WTC11 (cell line): ENCODE measurements at regions not wholly inside any gene's neighbourhood (a gene's known extent, or its start where the extent isn't known, plus 50 kb on each side); places are given as distances from the start of the nearest gene placed in this dataset.

Experiments
- ATAC-seq: fragments of 200-7000 bp; cut with Tn5 transposase; 2 replicates; pipeline ENCODE4 v1.10.0; 2021; ENCODE audit warnings: mild to moderate bottlenecking, moderate library complexity
- CTCF ChIA-PET: fragments of 300-600 bp; sonication (Branson Sonifier 250); formaldehyde crosslinking; loops from one replicate; lab custom pipeline; 2021; ENCODE audit warnings: antibody characterized with exemption; lab: Charles Lee
- POLR2A ChIA-PET: fragments of 350-600 bp; sonication (Branson Sonifier 250); formaldehyde crosslinking; loops from one replicate; lab custom pipeline; 2021; ENCODE audit warnings: antibody characterized with exemption; lab: Charles Lee
- DNase-seq: peaks from one replicate; pipeline ENCODE4 v3.0.0; 2021; ENCODE audit warnings: low spot score
- H3K27ac Mint-ChIP-seq: 2 replicates; pipeline ENCODE4 v1.8.0; 2021; ENCODE audit warnings: mixed read lengths
- H3K27me3 Mint-ChIP-seq: 2 replicates; pipeline ENCODE4 v1.8.0; 2021; ENCODE audit warnings: low read depth, mild to moderate bottlenecking, moderate library complexity, mixed read lengths
- H3K36me3 Mint-ChIP-seq: 2 replicates; pipeline ENCODE4 v1.8.0; 2021; ENCODE audit warnings: mixed read lengths
- H3K4me1 Mint-ChIP-seq: 2 replicates; pipeline ENCODE4 v1.8.0; 2022; ENCODE audit warnings: mixed read lengths
- H3K4me3 Mint-ChIP-seq: 2 replicates; pipeline ENCODE4 v1.8.0; 2021; ENCODE audit warnings: mild to moderate bottlenecking, moderate library complexity, mixed read lengths
- H3K9me3 Mint-ChIP-seq: 2 replicates; pipeline ENCODE4 v1.8.0; 2021; ENCODE audit warnings: mixed read lengths
- ATF6 ChIP-seq: sonication (generic); formaldehyde crosslinking; IDR thresholded peaks from 2 replicates; pipeline ENCODE4 v1.8.1; 2023; ENCODE audit warnings: mild to moderate bottlenecking, missing genetic modification reagents
- CTCF ChIP-seq: fragments of 200-600 bp; IDR thresholded peaks from 2 replicates; pipeline ENCODE4 v1.8.0; 2022; ENCODE audit warnings: antibody characterized with exemption
- E2F1 ChIP-seq: sonication (generic); formaldehyde crosslinking; IDR thresholded peaks from 2 replicates; pipeline ENCODE4 v1.8.0; 2022; ENCODE audit warnings: mild to moderate bottlenecking, missing genetic modification reagents
- FOXJ3 ChIP-seq: sonication (generic); formaldehyde crosslinking; IDR thresholded peaks from 2 replicates; pipeline ENCODE4 v1.9.0; 2021; ENCODE audit warnings: missing genetic modification reagents, mild to moderate bottlenecking, borderline replicate concordance
- FOXP4 ChIP-seq: sonication (generic); formaldehyde crosslinking; IDR thresholded peaks from 2 replicates; pipeline ENCODE4 v1.8.0; 2022; ENCODE audit warnings: mild to moderate bottlenecking, missing genetic modification reagents
- JUN ChIP-seq: sonication (generic); formaldehyde crosslinking; IDR thresholded peaks from 2 replicates; pipeline ENCODE4 v1.8.0; 2023; ENCODE audit warnings: mild to moderate bottlenecking, missing genetic modification reagents
- KAT7 ChIP-seq: sonication (generic); formaldehyde crosslinking; IDR thresholded peaks from 2 replicates; pipeline ENCODE4 v1.8.1; 2023; ENCODE audit warnings: missing genetic modification reagents, mild to moderate bottlenecking, borderline replicate concordance
- MAX ChIP-seq: sonication (generic); formaldehyde crosslinking; IDR thresholded peaks from 2 replicates; pipeline ENCODE4 v1.8.0; 2022; ENCODE audit warnings: mild to moderate bottlenecking, missing genetic modification reagents
- MYBL2 ChIP-seq: sonication (generic); formaldehyde crosslinking; IDR thresholded peaks from 2 replicates; pipeline ENCODE4 v1.8.1; 2023; ENCODE audit warnings: mild to moderate bottlenecking, moderate library complexity, missing genetic modification reagents
- NFE2L1 ChIP-seq: sonication (generic); formaldehyde crosslinking; IDR thresholded peaks from 2 replicates; pipeline ENCODE4 v1.8.1; 2023; ENCODE audit warnings: missing genetic modification reagents
- PREB ChIP-seq: sonication (generic); formaldehyde crosslinking; IDR thresholded peaks from 2 replicates; pipeline ENCODE4 v1.8.1; 2022; ENCODE audit warnings: mild to moderate bottlenecking, missing genetic modification reagents, moderate library complexity, borderline replicate concordance
- SMAD4 ChIP-seq: sonication (generic); formaldehyde crosslinking; IDR thresholded peaks from 2 replicates; pipeline ENCODE4 v1.8.0; 2022; ENCODE audit warnings: mild to moderate bottlenecking, missing genetic modification reagents
- SOX15 ChIP-seq: fragments of 250-450 bp; sonication (Bioruptor Pico); IDR thresholded peaks from 2 replicates; pipeline ENCODE4 v1.9.0; 2021; ENCODE audit warnings: mild to moderate bottlenecking
- USF2 ChIP-seq: sonication (generic); formaldehyde crosslinking; IDR thresholded peaks from 2 replicates; pipeline ENCODE4 v1.8.1; 2023; ENCODE audit warnings: mild to moderate bottlenecking, missing genetic modification reagents, moderate library complexity
- ZBTB43 ChIP-seq: sonication (generic); formaldehyde crosslinking; IDR thresholded peaks from 2 replicates; pipeline ENCODE4 v1.8.1; 2023; ENCODE audit warnings: mild to moderate bottlenecking, missing genetic modification reagents
- ZNF121 ChIP-seq: sonication (generic); formaldehyde crosslinking; IDR thresholded peaks from 2 replicates; pipeline ENCODE4 v1.8.0; 2023; ENCODE audit warnings: missing genetic modification reagents

- ATAC-seq (peak; percentile 34; the same call in 1 of the 2 replicates), DNase-seq (no peak)
- H3K27ac Mint-ChIP-seq: no peak overlapping the region
- no peaks in the 10 kb centered on the region for H3K36me3 Mint-ChIP-seq
- CTCF ChIA-PET: no interaction called here
- H3K4me3 Mint-ChIP-seq: no peak overlapping the region
- H3K9me3 Mint-ChIP-seq: 0 out of 2 replicates have a peak, but pooled peaks cover 3% of the 10 kb centered on the region
- no peak for TF ChIP-seq ATF6
- no peak for TF ChIP-seq FOXJ3
- no peak for TF ChIP-seq SMAD4 (CRISPR knock-in tag)
- TF ChIP-seq KAT7: no peak
- TF ChIP-seq JUN (CRISPR knock-in tag): no peak
- no peak for TF ChIP-seq NFE2L1 (CRISPR knock-in tag)
- TF ChIP-seq MYBL2: no peak
- no peak for TF ChIP-seq FOXP4 (CRISPR knock-in tag)
- no peak for TF ChIP-seq MAX (CRISPR knock-in tag)
- no peak for TF ChIP-seq E2F1 (CRISPR knock-in tag)
- TF ChIP-seq CTCF: no peak
- no peak for TF ChIP-seq ZNF121 (CRISPR knock-in tag)
- TF ChIP-seq PREB (CRISPR knock-in tag): no peak
- TF ChIP-seq SOX15 (CRISPR knock-in tag): no peak
- no peak for TF ChIP-seq USF2 (CRISPR knock-in tag)
- POLR2A ChIA-PET: no interaction called here
- H3K4me1 Mint-ChIP-seq: peaks cover 17% of the 10 kb centered on the region
- H3K27me3 Mint-ChIP-seq: no peaks in the 10 kb centered on the region
Observed at GRCh38 chr11:80960381-80961029, 1519.7 kb upstream of the TENM4 start.

- no peaks in the 10 kb centered on the region for H3K27me3 Mint-ChIP-seq
Observed at GRCh38 chr11:80959751-80960150, 1518.9 kb upstream of the TENM4 start.

More at GRCh38 chr11:80959751-80960150, 1518.9 kb upstream of the TENM4 start:
- no peak for TF ChIP-seq ZBTB43
- Mint-ChIP-seq H3K9me3 (no peaks in the 10 kb centered on the region), H3K4me1 (peaks cover 17% of the 10 kb centered on the region), H3K36me3 (no peaks in the 10 kb centered on the region), H3K4me3 (no peak overlapping the region), H3K27ac (no peak overlapping the region)
- DNase-seq (no peak), ATAC-seq (no peak)
- POLR2A ChIA-PET: no interaction called here
- CTCF ChIA-PET: no interaction called here
